Ovary (tissue), 7 donors: ENCODE measurements at regions not wholly inside any gene's neighbourhood (a gene's known extent, or its start where the extent isn't known, plus 50 kb on each side); places are given as distances from the start of the nearest gene placed in this dataset.

Experiments
- DNase-seq, 5 donors: peaks; one replicate each; pipeline ENCODE4 v3.0.0-alpha.2; 2019 to 2020
- H3K27ac ChIP-seq, 2 donors: fragments of 200-600 bp; one replicate each; pipeline versions ENCODE4 v1.5.1 to v1.8.0; 2019 to 2022
- H3K27me3 ChIP-seq: fragments of 200-600 bp; one replicate; pipeline ENCODE4 v1.8.0; 2022
- H3K36me3 ChIP-seq: fragments of 200-600 bp; sonication (generic); one replicate; pipeline ENCODE4 v1.5.1; 2019
- H3K4me1 ChIP-seq: one replicate; pipeline ENCODE4 v1.8.1; 2013; ENCODE audit warnings: mild to moderate bottlenecking, moderate library complexity; ENCODE audit not compliant: insufficient read depth
- H3K4me3 ChIP-seq: fragments of 200-600 bp; sonication (generic); one replicate; pipeline ENCODE4 v1.5.1; 2017
- H3K9me3 ChIP-seq, 2 donors: fragments of 200-600 bp in 1 of 2; sonication (generic) in 1 of 2; one replicate each; pipeline versions ENCODE4 v1.5.1 to v1.8.1; 2013 to 2019; ENCODE audit warnings: mild to moderate bottlenecking in 1 of 2, moderate library complexity in 1 of 2
- EP300 ChIP-seq: sonication (generic); formaldehyde crosslinking; IDR thresholded peaks from one replicate; pipeline ENCODE4 v1.6.1; 2017; ENCODE audit warnings: antibody characterized with exemption
- POLR2A ChIP-seq: fragments of 450-650 bp; IDR thresholded peaks from one replicate; pipeline ENCODE4 v1.6.1; 2017; ENCODE audit warnings: antibody characterized with exemption, mild to moderate bottlenecking, moderate library complexity
- WGBS, 3 donors: extraction: QIAGEN DNeasy Blood & Tissue Kit in 1 of 3; methylation state at CpG; one replicate each; pipeline versions ENCODE4 v1.1.5 to v1.1.7; 2013 to 2017; 5-methylcytosine and 5-hydroxymethylcytosine counted together
- intact Hi-C, 4 donors: fragments of 100-400 bp; cut with DNase I; formaldehyde crosslinking; loops; one replicate each; pipeline versions ENCODE4 v1.11.0 to v1.15.1; 2022 to 2023
- TF ChIP-seq, protein P1 (sequence below), 3 donors: fragments of 450-650 bp in 2 of 3; fragments of 200-600 bp in 1 of 3; IDR thresholded peaks; one replicate each; pipeline versions ENCODE4 v1.5.1 to v1.8.0; 2016 to 2022; ENCODE audit warnings: antibody characterized with exemption in 3 of 3, mild to moderate bottlenecking in 1 of 3
- donor health status: DM: no; HTN: no; CAD: no; lungs with moderate emphysema.
- donor health status: DM: no; HTN: no; CAD: no.
- donor health status: Bipolar disorder and iron deficiency.
- donor health status: DM: no; HTN: no; CAD: no.
- donor health status: DM: yes; HTN: yes; CAD: no.

- H3K36me3 ChIP-seq = no peaks in the 10 kb centered on the region
- no peaks in the 10 kb centered on the region for H3K9me3 ChIP-seq
- no peak for TF ChIP-seq EP300
- TF ChIP-seq POLR2A = no peak
- TF ChIP-seq, protein P1, sequence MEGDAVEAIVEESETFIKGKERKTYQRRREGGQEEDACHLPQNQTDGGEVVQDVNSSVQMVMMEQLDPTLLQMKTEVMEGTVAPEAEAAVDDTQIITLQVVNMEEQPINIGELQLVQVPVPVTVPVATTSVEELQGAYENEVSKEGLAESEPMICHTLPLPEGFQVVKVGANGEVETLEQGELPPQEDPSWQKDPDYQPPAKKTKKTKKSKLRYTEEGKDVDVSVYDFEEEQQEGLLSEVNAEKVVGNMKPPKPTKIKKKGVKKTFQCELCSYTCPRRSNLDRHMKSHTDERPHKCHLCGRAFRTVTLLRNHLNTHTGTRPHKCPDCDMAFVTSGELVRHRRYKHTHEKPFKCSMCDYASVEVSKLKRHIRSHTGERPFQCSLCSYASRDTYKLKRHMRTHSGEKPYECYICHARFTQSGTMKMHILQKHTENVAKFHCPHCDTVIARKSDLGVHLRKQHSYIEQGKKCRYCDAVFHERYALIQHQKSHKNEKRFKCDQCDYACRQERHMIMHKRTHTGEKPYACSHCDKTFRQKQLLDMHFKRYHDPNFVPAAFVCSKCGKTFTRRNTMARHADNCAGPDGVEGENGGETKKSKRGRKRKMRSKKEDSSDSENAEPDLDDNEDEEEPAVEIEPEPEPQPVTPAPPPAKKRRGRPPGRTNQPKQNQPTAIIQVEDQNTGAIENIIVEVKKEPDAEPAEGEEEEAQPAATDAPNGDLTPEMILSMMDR (IDR thresholded peaks at IDR 0.05) = no peak
- no peak overlapping the region for H3K27ac ChIP-seq
- no peaks in the 10 kb centered on the region for H3K4me1 ChIP-seq
- WGBS, 3 donors = 77 to 84% (median 78%) methylated on average over 2 of the region's 2 CpGs
- intact Hi-C loops = no loop called here
- no peak for DNase-seq
- no peaks in the 10 kb centered on the region for H3K27me3 ChIP-seq
- H3K4me3 ChIP-seq = no peak overlapping the region
Measured at GRCh38 chr2:176851200-176851888, 361.2 kb upstream of the HNRNPA3 start.

DNA sequence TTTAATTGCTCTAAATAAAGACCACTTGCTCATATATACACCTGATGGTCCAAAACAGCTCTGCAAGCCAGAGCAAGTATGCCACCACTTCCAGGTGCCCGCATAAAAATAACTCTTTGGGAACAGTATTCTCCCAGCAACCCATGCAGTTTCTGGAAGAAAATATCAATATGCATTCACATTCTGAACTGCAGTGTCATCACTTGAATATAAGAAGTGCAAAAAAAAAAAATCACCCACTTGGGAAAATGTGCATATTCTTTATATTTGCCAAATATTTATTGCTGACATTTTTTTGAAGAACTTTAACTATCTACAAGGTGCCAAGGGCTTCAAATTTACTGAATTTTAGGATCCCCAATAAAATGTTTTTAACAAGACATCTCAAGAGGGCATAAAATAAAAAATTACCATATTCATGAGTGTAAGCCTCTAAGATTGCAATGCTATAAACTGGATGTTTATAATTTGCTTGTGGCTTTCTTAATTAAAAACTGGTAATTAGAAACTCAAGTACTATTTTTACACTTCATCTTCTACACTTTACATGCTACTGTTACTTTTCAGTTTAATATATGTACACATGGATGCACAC, 360.6 kb upstream of the HNRNPA3 start:
- intact Hi-C loops = no loop called here
- Histone ChIP-seq H3K27me3 (no peaks in the 10 kb centered on the region), H3K36me3 (no peaks in the 10 kb centered on the region), H3K4me1 (no peaks in the 10 kb centered on the region), H3K27ac (no peak overlapping the region), H3K4me3 (no peak overlapping the region), H3K9me3 (no peaks in the 10 kb centered on the region)
- WGBS, 3 donors = 87 to 96% (median 94%) methylated on average over 1 of the region's 1 CpG
- TF ChIP-seq, protein P1 (IDR thresholded peaks at IDR 0.05) = no peak
- TF ChIP-seq EP300 (no peak), POLR2A (no peak)
- DNase-seq = no peak

- Histone ChIP-seq H3K27me3 (no peaks in the 10 kb centered on the region), H3K4me3 (no peak overlapping the region), H3K9me3 (no peaks in the 10 kb centered on the region), H3K36me3 (no peaks in the 10 kb centered on the region), H3K27ac (no peak overlapping the region), H3K4me1 (no peaks in the 10 kb centered on the region)
- intact Hi-C loops = no loop called here
- 77 to 80% (median 78%) methylated on average over 3 of the region's 3 CpGs for WGBS, 3 donors
- DNase-seq = no peak
- TF ChIP-seq POLR2A (no peak), EP300 (no peak)
- TF ChIP-seq, protein P1 (IDR thresholded peaks at IDR 0.05) = no peak
Measured at GRCh38 chr2:176852667-176853066, 359.9 kb upstream of the HNRNPA3 start.

DNA sequence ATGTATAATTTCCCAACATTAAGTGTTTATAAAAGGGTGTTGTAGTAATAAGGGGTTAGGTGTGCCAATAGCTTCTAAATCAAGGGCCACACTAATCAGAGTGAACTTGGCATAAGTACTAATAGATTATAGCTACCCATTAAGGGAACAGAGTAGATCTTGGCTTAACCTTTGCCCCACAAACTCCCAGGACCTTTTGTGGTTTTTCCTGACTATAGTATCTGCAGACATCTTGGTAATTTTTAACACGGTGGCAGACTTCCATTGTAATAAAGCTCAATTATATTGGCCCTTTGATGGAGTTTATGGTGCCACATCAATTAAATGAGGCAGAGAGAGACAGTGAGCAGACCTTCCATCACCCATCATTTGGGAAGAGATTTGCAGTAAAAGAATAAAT, 358.5 kb upstream of the HNRNPA3 start:
- DNase-seq = no peak
- WGBS, 3 donors = 60 to 73% (median 70%) methylated on average over 1 of the region's 1 CpG
- Histone ChIP-seq H3K27ac (no peak overlapping the region), H3K36me3 (no peaks in the 10 kb centered on the region), H3K4me3 (no peak overlapping the region), H3K27me3 (no peaks in the 10 kb centered on the region), H3K9me3 (no peaks in the 10 kb centered on the region), H3K4me1 (no peaks in the 10 kb centered on the region)
- intact Hi-C loops = no loop called here
- TF ChIP-seq, protein P1 (IDR thresholded peaks at IDR 0.05) = no peak
- TF ChIP-seq POLR2A (no peak), EP300 (no peak)
